ENCODE measurements at regions not wholly inside any gene's neighbourhood (a gene's known extent, or its start where the extent isn't known, plus 50 kb on each side); places are given as distances from the start of the nearest gene placed in this dataset.

GRCh38 chr11:120028897-120029258 is 109.0 kb downstream of the TRIM29 start:
- H3K9me3 Mint-ChIP-seq (ENCODE audit: low read depth): no peaks in the 10 kb centered on the region
- no peak overlapping the region for H3K27ac Mint-ChIP-seq
- peaks cover 3% of the 10 kb centered on the region for H3K4me1 Mint-ChIP-seq (ENCODE audit: low read depth)

GRCh38 chr11:120028181-120028896 is 109.6 kb downstream of the TRIM29 start:
- TF ChIP-seq CTCF (IDR thresholded peaks at IDR 0.05; ENCODE audit: unreplicated experiment): no peak
- Mint-ChIP-seq H3K4me1 (ENCODE audit: low read depth) (peaks cover 3% of the 10 kb centered on the region), H3K4me3 (ENCODE audit: low read depth) (no peak overlapping the region), H3K27me3 (peaks cover 34% of the 10 kb centered on the region), H3K9me3 (ENCODE audit: low read depth) (no peaks in the 10 kb centered on the region), H3K27ac (no peak overlapping the region), H3K36me3 (ENCODE audit: insufficient read depth) (no peaks in the 10 kb centered on the region)
- DNase-seq (ENCODE audit: low spot score, unreplicated experiment): no peak

More at GRCh38 chr11:120028897-120029258, 109.0 kb downstream of the TRIM29 start:
- Mint-ChIP-seq H3K36me3 (ENCODE audit: insufficient read depth) (no peaks in the 10 kb centered on the region), H3K4me3 (ENCODE audit: low read depth) (no peak overlapping the region), H3K27me3 (peaks cover 28% of the 10 kb centered on the region)
- no peak for DNase-seq (ENCODE audit: low spot score, unreplicated experiment)
- no peak for TF ChIP-seq CTCF (IDR thresholded peaks at IDR 0.05; ENCODE audit: unreplicated experiment)

GRCh38 chr11:120027546-120028180 is 110.2 kb downstream of the TRIM29 start:
- no peak for TF ChIP-seq CTCF (IDR thresholded peaks at IDR 0.05; ENCODE audit: unreplicated experiment)
- Mint-ChIP-seq H3K4me3 (ENCODE audit: low read depth) (no peak overlapping the region), H3K4me1 (ENCODE audit: low read depth) (peaks cover 3% of the 10 kb centered on the region), H3K9me3 (ENCODE audit: low read depth) (no peaks in the 10 kb centered on the region), H3K27ac (no peak overlapping the region), H3K36me3 (ENCODE audit: insufficient read depth) (no peaks in the 10 kb centered on the region), H3K27me3 (peaks cover 34% of the 10 kb centered on the region)
- DNase-seq (ENCODE audit: low spot score, unreplicated experiment): no peak

- no peak for DNase-seq (ENCODE audit: low spot score, unreplicated experiment)
- H3K4me3 Mint-ChIP-seq (ENCODE audit: low read depth): no peak overlapping the region
- H3K9me3 Mint-ChIP-seq (ENCODE audit: low read depth): no peaks in the 10 kb centered on the region
Observed at GRCh38 chr11:120025606-120026335, 112.1 kb downstream of the TRIM29 start.

More at GRCh38 chr11:120025606-120026335, 112.1 kb downstream of the TRIM29 start:
- Mint-ChIP-seq H3K27ac (no peak overlapping the region), H3K27me3 (peaks cover 24% of the 10 kb centered on the region), H3K36me3 (ENCODE audit: insufficient read depth) (no peaks in the 10 kb centered on the region), H3K4me1 (ENCODE audit: low read depth) (no peaks in the 10 kb centered on the region)
- no peak for TF ChIP-seq CTCF (IDR thresholded peaks at IDR 0.05; ENCODE audit: unreplicated experiment)
